Stimulated activated CD4-positive, alpha-beta T cell treated with anti-CD3 and anti-CD28 coated beads, Interleukin-1b, Interleukin-23, amount 100 ng/mL, for 48 hours (primary cell): ENCODE measurements at regions not wholly inside any gene's neighbourhood (a gene's known extent, or its start where the extent isn't known, plus 50 kb on each side); places are given as distances from the start of the nearest gene placed in this dataset.

Experiments used
- DNase-seq: peaks from one replicate; pipeline ENCODE4 v3.0.0-alpha.2; 2020

GRCh38 chr22:47277531-47277930 is 515.1 kb downstream of the TBC1D22A start:
- DNase-seq = no peak

GRCh38 chr22:47276991-47277390 is 514.5 kb downstream of the TBC1D22A start:
- no peak for DNase-seq

GRCh38 chr22:47276450-47276820 is 514.0 kb downstream of the TBC1D22A start:
- DNase-seq = no peak

- DNase-seq = no peak
Observed at GRCh38 chr22:47275605-47276449, 513.4 kb downstream of the TBC1D22A start.

- DNase-seq = no peak
Observed at GRCh38 chr22:47274196-47274595, 511.7 kb downstream of the TBC1D22A start.

- DNase-seq = no peak
Observed at GRCh38 chr22:47270463-47271135, 508.1 kb downstream of the TBC1D22A start.

GRCh38 chr22:47269516-47270088 is 507.2 kb downstream of the TBC1D22A start:
- no peak for DNase-seq

- no peak for DNase-seq
Observed at GRCh38 chr22:47267513-47268282, 505.2 kb downstream of the TBC1D22A start.

- DNase-seq = no peak
Observed at GRCh38 chr22:47266329-47266728, 503.9 kb downstream of the TBC1D22A start.

- no peak for DNase-seq
Observed at GRCh38 chr22:47260551-47260950, 498.1 kb downstream of the TBC1D22A start.

- DNase-seq = no peak
Observed at GRCh38 chr22:47259990-47260389, 497.5 kb downstream of the TBC1D22A start.

GRCh38 chr22:47259049-47259448 is 496.6 kb downstream of the TBC1D22A start:
- no peak for DNase-seq

GRCh38 chr22:47257976-47258375 is 495.5 kb downstream of the TBC1D22A start:
- no peak for DNase-seq

- no peak for DNase-seq
Observed at GRCh38 chr22:47257566-47257965, 495.1 kb downstream of the TBC1D22A start.

- DNase-seq = no peak
Observed at GRCh38 chr22:47251911-47252310, 489.5 kb downstream of the TBC1D22A start.

GRCh38 chr22:47250995-47251765 is 488.7 kb downstream of the TBC1D22A start:
- no peak for DNase-seq

- DNase-seq = no peak
Observed at GRCh38 chr22:47249370-47249928, 487.0 kb downstream of the TBC1D22A start.

GRCh38 chr22:47248925-47249324 is 486.5 kb downstream of the TBC1D22A start:
- DNase-seq = no peak

- no peak for DNase-seq
Observed at GRCh38 chr22:47247579-47248240, 485.3 kb downstream of the TBC1D22A start.

GRCh38 chr22:47245786-47246185 is 483.3 kb downstream of the TBC1D22A start:
- DNase-seq = no peak

- DNase-seq = no peak
Observed at GRCh38 chr22:47245286-47245685, 482.8 kb downstream of the TBC1D22A start.

GRCh38 chr22:47240116-47240515 is 477.7 kb downstream of the TBC1D22A start:
- DNase-seq = no peak
